ENCODE measurements at regions not wholly inside any gene's neighbourhood (a gene's known extent, or its start where the extent isn't known, plus 50 kb on each side); places are given as distances from the start of the nearest gene placed in this dataset.
"Not testable (repeated sequence)": the region's sequence is repeated elsewhere in the genome, so short reads cannot be mapped to it uniquely, and the experiment has no call there.

DNA sequence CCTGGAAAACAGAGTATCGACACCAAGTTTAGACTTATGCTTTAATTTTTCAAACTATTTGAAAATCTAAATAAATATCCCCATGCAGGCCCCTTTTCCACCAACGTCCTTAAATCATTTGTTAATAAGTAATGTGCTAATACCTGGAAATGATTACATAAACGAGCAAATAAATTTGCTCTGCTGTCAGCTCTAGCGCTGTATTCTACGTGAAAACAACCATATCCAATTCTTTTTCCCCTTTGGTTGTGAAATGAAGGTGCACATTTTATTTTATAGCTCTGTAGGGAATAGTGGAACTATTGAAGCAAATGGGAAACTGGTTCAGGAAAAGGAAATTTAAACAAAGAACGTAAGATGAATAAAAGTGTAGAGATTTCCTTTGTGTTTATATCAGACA is 137.7 kb upstream of the ZNF608 start:
- no peaks in the 10 kb centered on the region for H3K9me3 ChIP-seq (ENCODE audit: control insufficient read depth, low read length, poor library complexity, severe bottlenecking)
- Mint-ChIP-seq H3K4me1 (no peaks in the 10 kb centered on the region), H3K4me3 (no peak overlapping the region), H3K27ac (no peak overlapping the region), H3K36me3 (ENCODE audit: low read depth) (no peaks in the 10 kb centered on the region), H3K27me3 (no peaks in the 10 kb centered on the region)
- DNase-seq = no peak
- no peak for ATAC-seq

GRCh38 chr5:124885490-124885889 is 139.1 kb upstream of the ZNF608 start:
- ATAC-seq (no peak), DNase-seq (no peak)
- Mint-ChIP-seq H3K27me3 (no peaks in the 10 kb centered on the region), H3K36me3 (ENCODE audit: low read depth) (no peaks in the 10 kb centered on the region), H3K4me3 (no peak overlapping the region), H3K4me1 (no peaks in the 10 kb centered on the region), H3K27ac (no peak overlapping the region)
- no peaks in the 10 kb centered on the region for H3K9me3 ChIP-seq (ENCODE audit: control insufficient read depth, low read length, poor library complexity, severe bottlenecking)

GRCh38 chr5:124887223-124887622 is 140.8 kb upstream of the ZNF608 start:
- no peaks in the 10 kb centered on the region for H3K9me3 ChIP-seq (ENCODE audit: control insufficient read depth, low read length, poor library complexity, severe bottlenecking)
- H3K4me1 Mint-ChIP-seq = no peaks in the 10 kb centered on the region
- H3K4me3 Mint-ChIP-seq = no peak overlapping the region
- no peak for DNase-seq
- no peaks in the 10 kb centered on the region for H3K36me3 Mint-ChIP-seq (ENCODE audit: low read depth)
- no peaks in the 10 kb centered on the region for H3K27me3 Mint-ChIP-seq
- no peak overlapping the region for H3K27ac Mint-ChIP-seq
- ATAC-seq = no peak

DNA sequence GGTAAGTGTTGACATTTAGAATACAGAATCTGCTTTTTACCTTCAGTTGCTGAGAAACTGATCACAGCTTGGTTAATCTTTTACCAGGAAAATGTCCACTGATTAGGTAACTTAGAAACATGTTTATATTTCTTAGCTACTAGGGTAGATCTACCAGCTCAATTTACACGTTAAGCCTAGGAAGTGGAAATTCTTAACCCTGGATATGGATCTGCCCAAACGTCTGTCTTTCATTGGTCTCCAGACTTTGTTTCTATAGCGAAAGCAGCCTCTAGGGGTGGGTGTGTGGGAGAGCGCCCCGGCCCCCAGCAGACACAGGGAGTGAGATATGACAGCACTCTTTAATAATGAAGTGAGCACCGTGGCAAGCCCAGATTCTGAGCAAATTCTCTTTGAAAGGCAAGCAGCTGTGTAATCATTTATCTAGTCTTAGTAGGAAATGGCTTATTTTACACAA is 141.6 kb upstream of the ZNF608 start:
- DNase-seq = no peak
- no peaks in the 10 kb centered on the region for H3K36me3 Mint-ChIP-seq (ENCODE audit: low read depth)
- no peak for ATAC-seq
- H3K9me3 ChIP-seq (ENCODE audit: control insufficient read depth, low read length, poor library complexity, severe bottlenecking) = no peaks in the 10 kb centered on the region
- no peak overlapping the region for H3K4me3 Mint-ChIP-seq
- H3K4me1 Mint-ChIP-seq = no peaks in the 10 kb centered on the region
- no peaks in the 10 kb centered on the region for H3K27me3 Mint-ChIP-seq
- no peak overlapping the region for H3K27ac Mint-ChIP-seq

DNA sequence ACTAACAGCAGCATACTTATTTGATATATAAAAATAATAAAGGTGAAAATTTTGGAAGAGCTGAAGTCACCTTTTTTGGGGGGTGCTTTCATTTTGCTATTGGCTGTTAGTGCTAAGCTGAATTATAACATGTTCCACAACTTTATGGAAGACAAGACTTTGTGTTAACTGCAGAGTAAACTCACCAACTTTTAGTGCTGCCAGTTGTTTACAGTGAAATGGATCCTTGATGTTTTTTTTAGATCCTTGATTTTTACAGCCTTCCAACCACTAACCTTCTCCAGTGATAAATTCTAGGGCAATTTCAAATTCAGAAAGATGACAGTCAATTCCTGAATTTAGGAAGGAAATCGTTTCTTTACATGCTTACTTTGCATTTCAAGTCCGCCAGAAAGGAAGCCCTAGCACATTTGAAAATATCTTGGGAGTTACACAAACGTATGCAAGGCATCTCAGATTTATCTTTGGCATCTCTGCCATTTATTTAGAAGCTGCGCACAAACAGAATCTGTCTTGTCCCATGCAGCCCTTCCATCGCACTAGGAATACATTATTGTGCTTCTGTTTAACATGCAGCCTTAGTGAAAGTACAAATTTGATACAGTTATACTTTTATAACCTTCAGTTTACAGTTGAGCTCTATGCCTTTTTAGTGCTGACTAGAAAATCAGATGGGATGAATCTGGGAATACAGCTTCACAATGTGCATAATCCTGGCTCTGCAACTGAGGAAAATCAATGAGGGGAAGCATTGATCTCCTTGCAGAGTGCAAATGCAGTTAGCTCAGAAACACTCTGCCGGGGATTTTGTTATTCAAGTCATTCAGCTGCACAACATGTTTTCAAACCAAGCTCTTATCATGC is 142.4 kb upstream of the ZNF608 start:
- Mint-ChIP-seq H3K36me3 (ENCODE audit: low read depth) (no peaks in the 10 kb centered on the region), H3K4me1 (no peaks in the 10 kb centered on the region), H3K27ac (no peak overlapping the region), H3K4me3 (no peak overlapping the region), H3K27me3 (no peaks in the 10 kb centered on the region)
- DNase-seq (no peak), ATAC-seq (no peak)
- no peaks in the 10 kb centered on the region for H3K9me3 ChIP-seq (ENCODE audit: control insufficient read depth, low read length, poor library complexity, severe bottlenecking)

- Mint-ChIP-seq H3K4me1 (no peaks in the 10 kb centered on the region), H3K36me3 (ENCODE audit: low read depth) (no peaks in the 10 kb centered on the region)
Measured at GRCh38 chr5:124889486-124889825, 143.0 kb upstream of the ZNF608 start.

DNA sequence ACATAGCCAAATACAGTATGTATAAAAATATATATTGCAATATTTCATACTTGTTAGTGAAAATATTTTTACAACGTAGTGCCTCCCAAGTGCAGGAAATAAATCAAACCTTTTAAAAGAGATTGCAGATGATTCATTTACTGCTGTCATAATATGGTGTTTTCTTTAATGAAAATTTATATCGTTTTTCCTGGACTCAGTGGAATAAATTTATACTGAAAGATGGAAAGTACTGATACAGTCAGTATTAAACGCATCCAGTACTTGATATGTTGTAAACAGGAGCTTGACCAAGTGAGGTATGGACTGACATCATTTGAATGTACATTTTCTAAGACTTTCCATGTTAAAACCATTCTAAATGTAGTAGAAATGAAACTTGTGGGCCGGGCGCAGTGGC is 143.4 kb upstream of the ZNF608 start:
- ATAC-seq (no peak), DNase-seq (no peak)
- Mint-ChIP-seq H3K27ac (no peak overlapping the region), H3K36me3 (ENCODE audit: low read depth) (no peaks in the 10 kb centered on the region), H3K4me3 (no peak overlapping the region), H3K27me3 (no peaks in the 10 kb centered on the region), H3K4me1 (no peaks in the 10 kb centered on the region)
- H3K9me3 ChIP-seq (ENCODE audit: control insufficient read depth, low read length, poor library complexity, severe bottlenecking) = no peaks in the 10 kb centered on the region

More at GRCh38 chr5:124889486-124889825, 143.0 kb upstream of the ZNF608 start:
- Mint-ChIP-seq H3K27ac (no peak overlapping the region), H3K4me3 (no peak overlapping the region), H3K27me3 (no peaks in the 10 kb centered on the region)
- DNase-seq (no peak), ATAC-seq (no peak)
- H3K9me3 ChIP-seq (ENCODE audit: control insufficient read depth, low read length, poor library complexity, severe bottlenecking) = no peaks in the 10 kb centered on the region

- not testable (repeated sequence) for H3K27me3 Mint-ChIP-seq; H3K4me1 Mint-ChIP-seq; DNase-seq; H3K4me3 Mint-ChIP-seq; ATAC-seq; H3K27ac Mint-ChIP-seq; H3K36me3 Mint-ChIP-seq (ENCODE audit: low read depth); H3K9me3 ChIP-seq (ENCODE audit: control insufficient read depth, low read length, poor library complexity, severe bottlenecking)
Measured at GRCh38 chr5:124890442-124890841, 144.0 kb upstream of the ZNF608 start.

- Mint-ChIP-seq H3K27ac (no peak overlapping the region), H3K4me3 (no peak overlapping the region), H3K36me3 (ENCODE audit: low read depth) (no peaks in the 10 kb centered on the region), H3K27me3 (no peaks in the 10 kb centered on the region), H3K4me1 (no peaks in the 10 kb centered on the region)
- ATAC-seq (no peak), DNase-seq (no peak)
- H3K9me3 ChIP-seq (ENCODE audit: control insufficient read depth, low read length, poor library complexity, severe bottlenecking) = no peaks in the 10 kb centered on the region
Measured at GRCh38 chr5:124891179-124891578, 144.7 kb upstream of the ZNF608 start.

- H3K4me1 Mint-ChIP-seq = no peaks in the 10 kb centered on the region
- H3K4me3 Mint-ChIP-seq = no peak overlapping the region
- H3K9me3 ChIP-seq (ENCODE audit: control insufficient read depth, low read length, poor library complexity, severe bottlenecking) = no peaks in the 10 kb centered on the region
- H3K27ac Mint-ChIP-seq = no peak overlapping the region
- H3K27me3 Mint-ChIP-seq = no peaks in the 10 kb centered on the region
- ATAC-seq = no peak
- DNase-seq = no peak
- no peaks in the 10 kb centered on the region for H3K36me3 Mint-ChIP-seq (ENCODE audit: low read depth)
Measured at GRCh38 chr5:124892185-124892848, 145.9 kb upstream of the ZNF608 start.

- no peaks in the 10 kb centered on the region for H3K36me3 Mint-ChIP-seq (ENCODE audit: low read depth)
- no peaks in the 10 kb centered on the region for H3K27me3 Mint-ChIP-seq
- H3K27ac Mint-ChIP-seq = no peak overlapping the region
- DNase-seq = no peak
- H3K9me3 ChIP-seq (ENCODE audit: control insufficient read depth, low read length, poor library complexity, severe bottlenecking) = no peaks in the 10 kb centered on the region
- H3K4me3 Mint-ChIP-seq = no peak overlapping the region
- no peaks in the 10 kb centered on the region for H3K4me1 Mint-ChIP-seq
- ATAC-seq = no peak
Measured at GRCh38 chr5:124894541-124894940, 148.1 kb upstream of the ZNF608 start.

GRCh38 chr5:124895236-124895635 is 148.8 kb upstream of the ZNF608 start:
- Mint-ChIP-seq H3K36me3 (ENCODE audit: low read depth) (no peaks in the 10 kb centered on the region), H3K27ac (no peak overlapping the region), H3K4me1 (no peaks in the 10 kb centered on the region), H3K4me3 (no peak overlapping the region), H3K27me3 (no peaks in the 10 kb centered on the region)
- DNase-seq (no peak), ATAC-seq (no peak)
- no peaks in the 10 kb centered on the region for H3K9me3 ChIP-seq (ENCODE audit: control insufficient read depth, low read length, poor library complexity, severe bottlenecking)

DNA sequence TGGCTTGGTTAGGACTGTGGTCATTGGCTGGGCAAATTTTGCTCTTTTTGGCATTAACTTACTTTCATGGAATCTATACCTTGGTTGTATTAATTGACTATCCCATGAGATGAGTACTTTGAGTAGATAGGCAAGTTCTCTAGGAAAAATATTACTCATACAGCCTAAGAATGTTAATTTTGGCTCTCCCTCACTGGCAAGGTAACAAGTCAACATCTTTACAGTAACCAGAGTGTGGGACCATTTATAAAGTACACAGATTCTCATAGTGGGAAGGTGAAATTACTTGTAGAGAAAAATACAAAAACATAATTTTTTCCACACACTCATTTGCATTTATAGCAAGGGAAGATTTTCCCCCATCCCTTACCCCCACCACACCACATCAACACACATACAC is 154.6 kb upstream of the ZNF608 start:
- H3K27me3 Mint-ChIP-seq = no peaks in the 10 kb centered on the region
- ATAC-seq (no peak), DNase-seq (no peak)
- H3K4me1 Mint-ChIP-seq = no peaks in the 10 kb centered on the region
- H3K9me3 ChIP-seq (ENCODE audit: control insufficient read depth, low read length, poor library complexity, severe bottlenecking) = no peaks in the 10 kb centered on the region
- H3K4me3 Mint-ChIP-seq = no peak overlapping the region
- no peaks in the 10 kb centered on the region for H3K36me3 Mint-ChIP-seq (ENCODE audit: low read depth)
- no peak overlapping the region for H3K27ac Mint-ChIP-seq
